WTC11 (cell line): ENCODE measurements at regions not wholly inside any gene's neighbourhood (a gene's known extent, or its start where the extent isn't known, plus 50 kb on each side); places are given as distances from the start of the nearest gene placed in this dataset.

Source experiments
- ATAC-seq: fragments of 200-7000 bp; cut with Tn5 transposase; 2 replicates; pipeline ENCODE4 v1.10.0; 2021; ENCODE audit warnings: mild to moderate bottlenecking, moderate library complexity
- CTCF ChIA-PET: fragments of 300-600 bp; sonication (Branson Sonifier 250); formaldehyde crosslinking; loops from one replicate; lab custom pipeline; 2021; ENCODE audit warnings: antibody characterized with exemption; lab: Charles Lee
- POLR2A ChIA-PET: fragments of 350-600 bp; sonication (Branson Sonifier 250); formaldehyde crosslinking; loops from one replicate; lab custom pipeline; 2021; ENCODE audit warnings: antibody characterized with exemption; lab: Charles Lee
- DNase-seq: peaks from one replicate; pipeline ENCODE4 v3.0.0; 2021; ENCODE audit warnings: low spot score
- H3K27ac Mint-ChIP-seq: 2 replicates; pipeline ENCODE4 v1.8.0; 2021; ENCODE audit warnings: mixed read lengths
- H3K27me3 Mint-ChIP-seq: 2 replicates; pipeline ENCODE4 v1.8.0; 2021; ENCODE audit warnings: low read depth, mild to moderate bottlenecking, moderate library complexity, mixed read lengths
- H3K36me3 Mint-ChIP-seq: 2 replicates; pipeline ENCODE4 v1.8.0; 2021; ENCODE audit warnings: mixed read lengths
- H3K4me1 Mint-ChIP-seq: 2 replicates; pipeline ENCODE4 v1.8.0; 2022; ENCODE audit warnings: mixed read lengths
- H3K4me3 Mint-ChIP-seq: 2 replicates; pipeline ENCODE4 v1.8.0; 2021; ENCODE audit warnings: mild to moderate bottlenecking, moderate library complexity, mixed read lengths
- H3K9me3 Mint-ChIP-seq: 2 replicates; pipeline ENCODE4 v1.8.0; 2021; ENCODE audit warnings: mixed read lengths
- ETV6 ChIP-seq: sonication (generic); formaldehyde crosslinking; IDR thresholded peaks from 2 replicates; pipeline ENCODE4 v1.8.1; 2022; ENCODE audit warnings: mild to moderate bottlenecking, missing genetic modification reagents
- IRF2 ChIP-seq: sonication (generic); formaldehyde crosslinking; IDR thresholded peaks from 2 replicates; pipeline ENCODE4 v1.8.0; 2022; ENCODE audit warnings: low read depth, missing genetic modification reagents, borderline replicate concordance
- MYBL2 ChIP-seq: sonication (generic); formaldehyde crosslinking; IDR thresholded peaks from 2 replicates; pipeline ENCODE4 v1.8.1; 2023; ENCODE audit warnings: mild to moderate bottlenecking, moderate library complexity, missing genetic modification reagents
- NR3C1 ChIP-seq: sonication (generic); formaldehyde crosslinking; conservative IDR thresholded peaks from 2 replicates; pipeline ENCODE4 v1.8.1; 2023; ENCODE audit warnings: low read depth, mild to moderate bottlenecking, missing genetic modification reagents
- RELA ChIP-seq: sonication (generic); formaldehyde crosslinking; IDR thresholded peaks from 2 replicates; pipeline ENCODE4 v1.8.1; 2022; ENCODE audit warnings: missing genetic modification reagents, mild to moderate bottlenecking, borderline replicate concordance
- SMAD3 ChIP-seq: sonication (generic); formaldehyde crosslinking; IDR thresholded peaks from 2 replicates; pipeline ENCODE4 v1.8.0; 2022; ENCODE audit warnings: missing genetic modification reagents, mild to moderate bottlenecking, borderline replicate concordance
- SP1 ChIP-seq: sonication (generic); formaldehyde crosslinking; conservative IDR thresholded peaks from 2 replicates; pipeline ENCODE4 v1.8.1; 2022; ENCODE audit warnings: missing genetic modification reagents
- ZNF416 ChIP-seq: fragments of 250-450 bp; sonication (Bioruptor Pico); IDR thresholded peaks from 2 replicates; pipeline ENCODE4 v1.9.0; 2021; ENCODE audit warnings: mild to moderate bottlenecking, inconsistent platforms
- TF ChIP-seq, protein P1 (sequence below): sonication (generic); formaldehyde crosslinking; IDR thresholded peaks from 2 replicates; pipeline ENCODE4 v1.8.0; 2023; ENCODE audit warnings: mild to moderate bottlenecking, missing genetic modification reagents
- TF ChIP-seq, protein P2 (sequence below): sonication (generic); formaldehyde crosslinking; IDR thresholded peaks from 2 replicates; pipeline ENCODE4 v1.8.1; 2022; ENCODE audit warnings: low read depth, mild to moderate bottlenecking, moderate library complexity, missing genetic modification reagents, borderline replicate concordance
- TF ChIP-seq, protein P3 (sequence below): sonication (generic); formaldehyde crosslinking; conservative IDR thresholded peaks from 2 replicates; pipeline ENCODE4 v1.8.1; 2022; ENCODE audit warnings: mild to moderate bottlenecking, missing genetic modification reagents
- TF ChIP-seq, protein P4 (sequence below): fragments of 250-450 bp; sonication (Bioruptor Pico); IDR thresholded peaks from 2 replicates; pipeline ENCODE4 v2.1.2; 2022; ENCODE audit warnings: mild to moderate bottlenecking, moderate library complexity
- TF ChIP-seq, protein P5 (sequence below): fragments of 250-450 bp; sonication (Bioruptor Pico); IDR thresholded peaks from 2 replicates; pipeline ENCODE4 v1.9.0; 2021; ENCODE audit warnings: mild to moderate bottlenecking, borderline replicate concordance
- TF ChIP-seq, protein P6 (sequence below): sonication (generic); formaldehyde crosslinking; IDR thresholded peaks from 2 replicates; pipeline ENCODE4 v1.8.1; 2022; ENCODE audit warnings: low read depth, missing genetic modification reagents, borderline replicate concordance
- TF ChIP-seq, protein P7 (sequence below): sonication (generic); formaldehyde crosslinking; IDR thresholded peaks from 2 replicates; pipeline ENCODE4 v1.8.1; 2022; ENCODE audit warnings: mild to moderate bottlenecking, missing genetic modification reagents, moderate library complexity, borderline replicate concordance
- TF ChIP-seq, protein P8 (sequence below): sonication (generic); formaldehyde crosslinking; IDR thresholded peaks from 2 replicates; pipeline ENCODE4 v1.8.1; 2023; ENCODE audit warnings: mild to moderate bottlenecking, missing genetic modification reagents
- TF ChIP-seq, protein P9 (sequence below): fragments of 250-450 bp; sonication (Bioruptor Pico); conservative IDR thresholded peaks from 2 replicates; pipeline ENCODE4 v1.9.0; 2021; ENCODE audit warnings: mild to moderate bottlenecking

DNA sequence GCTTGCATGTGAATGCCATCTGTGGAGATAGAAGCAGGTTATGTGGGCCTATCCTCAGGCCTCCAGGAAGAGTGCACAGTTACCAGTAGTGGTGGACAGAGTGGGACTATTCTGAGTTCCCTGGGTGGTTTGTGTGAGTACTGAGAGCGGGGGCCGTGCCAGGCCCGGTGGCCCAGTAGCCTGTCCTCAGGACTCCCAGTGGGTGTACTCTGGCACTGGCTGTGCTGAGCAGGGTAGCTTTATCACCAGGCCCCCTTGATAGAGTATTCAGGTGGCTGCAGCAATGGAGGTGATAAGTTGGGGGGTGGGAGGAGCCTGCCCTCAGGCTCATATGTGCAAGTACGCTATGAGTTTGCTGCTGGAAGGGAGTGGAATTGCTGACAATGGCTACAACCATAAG, 979.0 kb upstream of the PIK3C3 start:
- H3K4me3 Mint-ChIP-seq: no peak overlapping the region
- no peak for TF ChIP-seq NR3C1
- TF ChIP-seq, protein P1, sequence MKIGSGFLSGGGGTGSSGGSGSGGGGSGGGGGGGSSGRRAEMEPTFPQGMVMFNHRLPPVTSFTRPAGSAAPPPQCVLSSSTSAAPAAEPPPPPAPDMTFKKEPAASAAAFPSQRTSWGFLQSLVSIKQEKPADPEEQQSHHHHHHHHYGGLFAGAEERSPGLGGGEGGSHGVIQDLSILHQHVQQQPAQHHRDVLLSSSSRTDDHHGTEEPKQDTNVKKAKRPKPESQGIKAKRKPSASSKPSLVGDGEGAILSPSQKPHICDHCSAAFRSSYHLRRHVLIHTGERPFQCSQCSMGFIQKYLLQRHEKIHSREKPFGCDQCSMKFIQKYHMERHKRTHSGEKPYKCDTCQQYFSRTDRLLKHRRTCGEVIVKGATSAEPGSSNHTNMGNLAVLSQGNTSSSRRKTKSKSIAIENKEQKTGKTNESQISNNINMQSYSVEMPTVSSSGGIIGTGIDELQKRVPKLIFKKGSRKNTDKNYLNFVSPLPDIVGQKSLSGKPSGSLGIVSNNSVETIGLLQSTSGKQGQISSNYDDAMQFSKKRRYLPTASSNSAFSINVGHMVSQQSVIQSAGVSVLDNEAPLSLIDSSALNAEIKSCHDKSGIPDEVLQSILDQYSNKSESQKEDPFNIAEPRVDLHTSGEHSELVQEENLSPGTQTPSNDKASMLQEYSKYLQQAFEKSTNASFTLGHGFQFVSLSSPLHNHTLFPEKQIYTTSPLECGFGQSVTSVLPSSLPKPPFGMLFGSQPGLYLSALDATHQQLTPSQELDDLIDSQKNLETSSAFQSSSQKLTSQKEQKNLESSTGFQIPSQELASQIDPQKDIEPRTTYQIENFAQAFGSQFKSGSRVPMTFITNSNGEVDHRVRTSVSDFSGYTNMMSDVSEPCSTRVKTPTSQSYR (CRISPR knock-in tag): no peak
- TF ChIP-seq, protein P2, sequence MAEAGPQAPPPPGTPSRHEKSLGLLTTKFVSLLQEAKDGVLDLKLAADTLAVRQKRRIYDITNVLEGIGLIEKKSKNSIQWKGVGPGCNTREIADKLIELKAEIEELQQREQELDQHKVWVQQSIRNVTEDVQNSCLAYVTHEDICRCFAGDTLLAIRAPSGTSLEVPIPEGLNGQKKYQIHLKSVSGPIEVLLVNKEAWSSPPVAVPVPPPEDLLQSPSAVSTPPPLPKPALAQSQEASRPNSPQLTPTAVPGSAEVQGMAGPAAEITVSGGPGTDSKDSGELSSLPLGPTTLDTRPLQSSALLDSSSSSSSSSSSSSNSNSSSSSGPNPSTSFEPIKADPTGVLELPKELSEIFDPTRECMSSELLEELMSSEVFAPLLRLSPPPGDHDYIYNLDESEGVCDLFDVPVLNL (CRISPR knock-in tag): no peak
- peaks cover 7% of the 10 kb centered on the region; the same call in 1 of the 2 replicates for H3K36me3 Mint-ChIP-seq
- ChIA-PET CTCF (no interaction called here), POLR2A (no interaction called here)
- H3K27ac Mint-ChIP-seq: no peak overlapping the region
- H3K27me3 Mint-ChIP-seq: no peaks in the 10 kb centered on the region
- peaks cover 6% of the 10 kb centered on the region for H3K4me1 Mint-ChIP-seq
- ATAC-seq (no peak), DNase-seq (no peak)
- H3K9me3 Mint-ChIP-seq: peaks cover 24% of the 10 kb centered on the region

DNA sequence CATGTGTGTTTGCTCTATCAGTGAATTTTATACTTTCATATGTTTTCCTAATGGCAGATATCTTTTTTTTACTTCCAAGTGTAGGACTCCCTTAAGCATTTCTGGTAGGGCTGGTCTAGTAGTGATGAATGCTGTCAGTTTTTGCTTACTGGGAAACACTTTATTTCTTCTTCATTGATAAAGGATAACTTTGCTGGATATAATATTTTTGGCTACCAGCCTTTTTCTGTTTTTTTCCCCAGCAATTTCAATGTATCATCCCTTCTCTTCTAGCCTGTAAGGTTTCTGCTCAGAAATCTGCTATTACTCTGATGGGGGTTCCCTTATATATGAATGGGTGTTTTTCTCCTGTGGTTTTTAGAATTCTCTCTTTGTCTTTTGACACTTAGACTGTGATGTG, 980.6 kb upstream of the PIK3C3 start:
- Mint-ChIP-seq H3K4me3 (no peak overlapping the region), H3K4me1 (peaks cover 8% of the 10 kb centered on the region), H3K27me3 (no peaks in the 10 kb centered on the region), H3K36me3 (peaks cover 7% of the 10 kb centered on the region; the same call in 1 of the 2 replicates), H3K9me3 (peaks cover 24% of the 10 kb centered on the region), H3K27ac (no peak overlapping the region)
- POLR2A ChIA-PET: no interaction called here
- ATAC-seq (no peak), DNase-seq (no peak)
- CTCF ChIA-PET: no interaction called here
- TF ChIP-seq, protein P3, sequence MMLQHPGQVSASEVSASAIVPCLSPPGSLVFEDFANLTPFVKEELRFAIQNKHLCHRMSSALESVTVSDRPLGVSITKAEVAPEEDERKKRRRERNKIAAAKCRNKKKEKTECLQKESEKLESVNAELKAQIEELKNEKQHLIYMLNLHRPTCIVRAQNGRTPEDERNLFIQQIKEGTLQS: no peak
- TF ChIP-seq MYBL2 (CRISPR knock-in tag): no peak
- TF ChIP-seq, protein P4, sequence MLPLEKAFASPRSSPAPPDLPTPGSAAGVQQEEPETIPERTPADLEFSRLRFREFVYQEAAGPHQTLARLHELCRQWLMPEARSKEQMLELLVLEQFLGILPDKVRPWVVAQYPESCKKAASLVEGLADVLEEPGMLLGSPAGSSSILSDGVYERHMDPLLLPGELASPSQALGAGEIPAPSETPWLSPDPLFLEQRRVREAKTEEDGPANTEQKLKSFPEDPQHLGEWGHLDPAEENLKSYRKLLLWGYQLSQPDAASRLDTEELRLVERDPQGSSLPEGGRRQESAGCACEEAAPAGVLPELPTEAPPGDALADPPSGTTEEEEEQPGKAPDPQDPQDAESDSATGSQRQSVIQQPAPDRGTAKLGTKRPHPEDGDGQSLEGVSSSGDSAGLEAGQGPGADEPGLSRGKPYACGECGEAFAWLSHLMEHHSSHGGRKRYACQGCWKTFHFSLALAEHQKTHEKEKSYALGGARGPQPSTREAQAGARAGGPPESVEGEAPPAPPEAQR (CRISPR knock-in tag): no peak
- TF ChIP-seq, protein P5, sequence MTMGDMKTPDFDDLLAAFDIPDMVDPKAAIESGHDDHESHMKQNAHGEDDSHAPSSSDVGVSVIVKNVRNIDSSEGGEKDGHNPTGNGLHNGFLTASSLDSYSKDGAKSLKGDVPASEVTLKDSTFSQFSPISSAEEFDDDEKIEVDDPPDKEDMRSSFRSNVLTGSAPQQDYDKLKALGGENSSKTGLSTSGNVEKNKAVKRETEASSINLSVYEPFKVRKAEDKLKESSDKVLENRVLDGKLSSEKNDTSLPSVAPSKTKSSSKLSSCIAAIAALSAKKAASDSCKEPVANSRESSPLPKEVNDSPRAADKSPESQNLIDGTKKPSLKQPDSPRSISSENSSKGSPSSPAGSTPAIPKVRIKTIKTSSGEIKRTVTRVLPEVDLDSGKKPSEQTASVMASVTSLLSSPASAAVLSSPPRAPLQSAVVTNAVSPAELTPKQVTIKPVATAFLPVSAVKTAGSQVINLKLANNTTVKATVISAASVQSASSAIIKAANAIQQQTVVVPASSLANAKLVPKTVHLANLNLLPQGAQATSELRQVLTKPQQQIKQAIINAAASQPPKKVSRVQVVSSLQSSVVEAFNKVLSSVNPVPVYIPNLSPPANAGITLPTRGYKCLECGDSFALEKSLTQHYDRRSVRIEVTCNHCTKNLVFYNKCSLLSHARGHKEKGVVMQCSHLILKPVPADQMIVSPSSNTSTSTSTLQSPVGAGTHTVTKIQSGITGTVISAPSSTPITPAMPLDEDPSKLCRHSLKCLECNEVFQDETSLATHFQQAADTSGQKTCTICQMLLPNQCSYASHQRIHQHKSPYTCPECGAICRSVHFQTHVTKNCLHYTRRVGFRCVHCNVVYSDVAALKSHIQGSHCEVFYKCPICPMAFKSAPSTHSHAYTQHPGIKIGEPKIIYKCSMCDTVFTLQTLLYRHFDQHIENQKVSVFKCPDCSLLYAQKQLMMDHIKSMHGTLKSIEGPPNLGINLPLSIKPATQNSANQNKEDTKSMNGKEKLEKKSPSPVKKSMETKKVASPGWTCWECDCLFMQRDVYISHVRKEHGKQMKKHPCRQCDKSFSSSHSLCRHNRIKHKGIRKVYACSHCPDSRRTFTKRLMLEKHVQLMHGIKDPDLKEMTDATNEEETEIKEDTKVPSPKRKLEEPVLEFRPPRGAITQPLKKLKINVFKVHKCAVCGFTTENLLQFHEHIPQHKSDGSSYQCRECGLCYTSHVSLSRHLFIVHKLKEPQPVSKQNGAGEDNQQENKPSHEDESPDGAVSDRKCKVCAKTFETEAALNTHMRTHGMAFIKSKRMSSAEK (CRISPR knock-in tag): no peak
- TF ChIP-seq, protein P6, sequence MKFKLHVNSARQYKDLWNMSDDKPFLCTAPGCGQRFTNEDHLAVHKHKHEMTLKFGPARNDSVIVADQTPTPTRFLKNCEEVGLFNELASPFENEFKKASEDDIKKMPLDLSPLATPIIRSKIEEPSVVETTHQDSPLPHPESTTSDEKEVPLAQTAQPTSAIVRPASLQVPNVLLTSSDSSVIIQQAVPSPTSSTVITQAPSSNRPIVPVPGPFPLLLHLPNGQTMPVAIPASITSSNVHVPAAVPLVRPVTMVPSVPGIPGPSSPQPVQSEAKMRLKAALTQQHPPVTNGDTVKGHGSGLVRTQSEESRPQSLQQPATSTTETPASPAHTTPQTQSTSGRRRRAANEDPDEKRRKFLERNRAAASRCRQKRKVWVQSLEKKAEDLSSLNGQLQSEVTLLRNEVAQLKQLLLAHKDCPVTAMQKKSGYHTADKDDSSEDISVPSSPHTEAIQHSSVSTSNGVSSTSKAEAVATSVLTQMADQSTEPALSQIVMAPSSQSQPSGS (CRISPR knock-in tag): no peak
- no peak for TF ChIP-seq SMAD3 (CRISPR knock-in tag)
- TF ChIP-seq ETV6: no peak
- TF ChIP-seq, protein P7, sequence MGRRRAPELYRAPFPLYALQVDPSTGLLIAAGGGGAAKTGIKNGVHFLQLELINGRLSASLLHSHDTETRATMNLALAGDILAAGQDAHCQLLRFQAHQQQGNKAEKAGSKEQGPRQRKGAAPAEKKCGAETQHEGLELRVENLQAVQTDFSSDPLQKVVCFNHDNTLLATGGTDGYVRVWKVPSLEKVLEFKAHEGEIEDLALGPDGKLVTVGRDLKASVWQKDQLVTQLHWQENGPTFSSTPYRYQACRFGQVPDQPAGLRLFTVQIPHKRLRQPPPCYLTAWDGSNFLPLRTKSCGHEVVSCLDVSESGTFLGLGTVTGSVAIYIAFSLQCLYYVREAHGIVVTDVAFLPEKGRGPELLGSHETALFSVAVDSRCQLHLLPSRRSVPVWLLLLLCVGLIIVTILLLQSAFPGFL (CRISPR knock-in tag): no peak
- TF ChIP-seq ZNF416 (CRISPR knock-in tag): no peak
- TF ChIP-seq, protein P8, sequence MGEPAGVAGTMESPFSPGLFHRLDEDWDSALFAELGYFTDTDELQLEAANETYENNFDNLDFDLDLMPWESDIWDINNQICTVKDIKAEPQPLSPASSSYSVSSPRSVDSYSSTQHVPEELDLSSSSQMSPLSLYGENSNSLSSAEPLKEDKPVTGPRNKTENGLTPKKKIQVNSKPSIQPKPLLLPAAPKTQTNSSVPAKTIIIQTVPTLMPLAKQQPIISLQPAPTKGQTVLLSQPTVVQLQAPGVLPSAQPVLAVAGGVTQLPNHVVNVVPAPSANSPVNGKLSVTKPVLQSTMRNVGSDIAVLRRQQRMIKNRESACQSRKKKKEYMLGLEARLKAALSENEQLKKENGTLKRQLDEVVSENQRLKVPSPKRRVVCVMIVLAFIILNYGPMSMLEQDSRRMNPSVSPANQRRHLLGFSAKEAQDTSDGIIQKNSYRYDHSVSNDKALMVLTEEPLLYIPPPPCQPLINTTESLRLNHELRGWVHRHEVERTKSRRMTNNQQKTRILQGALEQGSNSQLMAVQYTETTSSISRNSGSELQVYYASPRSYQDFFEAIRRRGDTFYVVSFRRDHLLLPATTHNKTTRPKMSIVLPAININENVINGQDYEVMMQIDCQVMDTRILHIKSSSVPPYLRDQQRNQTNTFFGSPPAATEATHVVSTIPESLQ (CRISPR knock-in tag): no peak
- no peak for TF ChIP-seq RELA (CRISPR knock-in tag)
- TF ChIP-seq SP1: no peak
- TF ChIP-seq, protein P9, sequence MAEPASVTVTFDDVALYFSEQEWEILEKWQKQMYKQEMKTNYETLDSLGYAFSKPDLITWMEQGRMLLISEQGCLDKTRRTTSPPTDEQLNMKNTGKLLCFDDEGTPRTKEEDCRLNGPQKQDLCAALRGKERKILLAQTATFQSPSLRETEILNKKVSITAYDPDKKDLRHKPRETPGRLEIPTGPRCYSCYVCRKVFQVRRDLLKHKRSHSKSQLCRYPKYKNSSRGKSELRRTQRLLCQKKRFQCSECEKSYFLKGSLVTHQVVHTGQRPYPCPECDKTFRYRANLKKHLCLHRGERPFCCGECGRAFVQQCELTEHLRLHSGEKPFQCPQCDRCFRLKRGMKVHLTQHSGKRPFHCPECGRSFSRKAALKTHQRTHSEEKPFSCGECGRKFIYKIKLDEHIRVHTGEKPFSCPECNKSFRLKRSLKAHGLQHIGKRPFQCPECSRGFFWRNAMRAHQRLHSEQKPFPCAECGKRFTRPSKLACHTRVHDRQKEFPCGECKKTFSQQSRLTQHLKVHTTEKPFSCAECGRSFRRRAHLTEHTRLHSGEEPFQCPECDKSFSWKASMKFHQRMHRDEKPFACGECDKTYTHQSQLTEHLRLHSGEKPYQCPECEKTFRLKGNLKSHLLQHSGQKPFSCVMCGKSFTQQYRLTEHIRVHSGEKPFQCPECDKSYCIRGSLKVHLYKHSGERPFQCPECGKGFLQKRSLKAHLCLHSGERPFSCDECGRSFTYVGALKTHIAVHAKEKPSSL (CRISPR knock-in tag): no peak
- no peak for TF ChIP-seq IRF2
